Psoas muscle (tissue), 7 donors: ENCODE measurements at regions not wholly inside any gene's neighbourhood (a gene's known extent, or its start where the extent isn't known, plus 50 kb on each side); places are given as distances from the start of the nearest gene placed in this dataset.
"Not testable (repeated sequence)": the region's sequence is repeated elsewhere in the genome, so short reads cannot be mapped to it uniquely, and the experiment has no call there.

Experiments
- ATAC-seq, 4 donors: fragments of 200-7000 bp; cut with Tn5 transposase; one replicate each; pipeline ENCODE4 v1.9.1; 2020; ENCODE audit warnings: moderate library complexity in 3 of 4, mild to moderate bottlenecking in 2 of 4
- DNase-seq, 2 donors: peaks; one replicate each; pipeline ENCODE4 v3.0.0-alpha.2; 2020
- H3K27ac ChIP-seq: fragments of 200-600 bp; one replicate; pipeline ENCODE4 v1.8.0; 2022
- H3K27me3 ChIP-seq, 3 donors: fragments of 200-600 bp in 1 of 3; one replicate each; pipeline versions ENCODE4 v1.6.1 to v1.8.0; 2013 to 2022; ENCODE audit warnings: low read length in 2 of 3, mild to moderate bottlenecking in 2 of 3, moderate library complexity in 1 of 3; ENCODE audit not compliant: insufficient read depth in 3 of 3
- H3K36me3 ChIP-seq, 2 donors: fragments of 200-600 bp in 1 of 2; one replicate each; pipeline versions ENCODE4 v1.6.1 to v1.8.0; 2013 to 2022; ENCODE audit warnings: low read depth in 1 of 2, mild to moderate bottlenecking in 1 of 2, moderate library complexity in 1 of 2; ENCODE audit not compliant: insufficient read depth in 1 of 2
- H3K4me1 ChIP-seq: fragments of 200-600 bp; one replicate; pipeline ENCODE4 v1.8.0; 2022
- H3K4me3 ChIP-seq: fragments of 200-600 bp; one replicate; pipeline ENCODE4 v1.8.0; 2022; ENCODE audit warnings: mild to moderate bottlenecking
- H3K9me3 ChIP-seq: fragments of 200-600 bp; one replicate; pipeline ENCODE4 v1.8.0; 2022
- CTCF ChIP-seq: fragments of 200-600 bp; IDR thresholded peaks from one replicate; pipeline ENCODE4 v1.8.0; 2022; ENCODE audit warnings: antibody characterized with exemption
- WGBS, 3 donors: extraction: QIAGEN DNeasy Blood & Tissue Kit; methylation state at CpG; one replicate each; pipeline versions ENCODE4 v1.1.6 to v1.1.7; 2013; 5-methylcytosine and 5-hydroxymethylcytosine counted together
- intact Hi-C, 2 donors: fragments of 100-400 bp; cut with DNase I; formaldehyde crosslinking; loops; one replicate each; pipeline versions ENCODE4 v1.11.0 to v1.14.2; 2022
- donor health status: healthy with polysubstance abuse.
- donor health status: DM: no; HTN: no; CAD: no; lungs with moderate emphysema.
- donor health status: Bipolar disorder and iron deficiency.
- donor health status: healthy.
- donor health status: DM: yes; HTN: yes; CAD: no.
- donor health status: DM: no; HTN: no; CAD: no.
- donor health status: DM: yes; HTN: yes; CAD: no.

DNA sequence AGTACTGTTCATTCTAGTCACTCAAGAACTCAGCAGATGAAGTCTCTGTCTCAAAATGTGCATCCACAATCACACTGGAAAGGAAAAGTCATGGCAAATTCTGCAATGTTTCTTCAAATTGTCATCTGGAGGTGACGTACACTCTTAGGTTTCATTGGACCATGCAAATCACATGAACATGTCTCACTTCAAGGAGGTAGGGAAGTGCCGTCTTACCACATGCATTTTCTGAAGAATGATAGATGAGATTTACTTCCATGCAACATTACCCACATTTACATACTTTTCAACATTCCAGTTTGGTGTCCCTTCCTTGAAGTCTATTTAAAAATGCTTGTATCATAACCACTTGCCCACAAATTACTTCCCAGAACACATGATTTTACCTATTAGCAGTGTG, 107.9 kb upstream of the SATB1 start:
- H3K27ac ChIP-seq: no peak overlapping the region
- no peak overlapping the region for H3K4me3 ChIP-seq
- no peaks in the 10 kb centered on the region for H3K9me3 ChIP-seq
- H3K36me3 ChIP-seq: no peaks in the 10 kb centered on the region
- 70 to 81% (median 71%) methylated on average over 2 of the region's 2 CpGs for WGBS, 3 donors
- H3K4me1 ChIP-seq: no peaks in the 10 kb centered on the region
- intact Hi-C loops: no loop called here
- H3K27me3 ChIP-seq: no peaks in the 10 kb centered on the region
- DNase-seq: no peak
- no peak for TF ChIP-seq CTCF
- ATAC-seq: no peak

DNA sequence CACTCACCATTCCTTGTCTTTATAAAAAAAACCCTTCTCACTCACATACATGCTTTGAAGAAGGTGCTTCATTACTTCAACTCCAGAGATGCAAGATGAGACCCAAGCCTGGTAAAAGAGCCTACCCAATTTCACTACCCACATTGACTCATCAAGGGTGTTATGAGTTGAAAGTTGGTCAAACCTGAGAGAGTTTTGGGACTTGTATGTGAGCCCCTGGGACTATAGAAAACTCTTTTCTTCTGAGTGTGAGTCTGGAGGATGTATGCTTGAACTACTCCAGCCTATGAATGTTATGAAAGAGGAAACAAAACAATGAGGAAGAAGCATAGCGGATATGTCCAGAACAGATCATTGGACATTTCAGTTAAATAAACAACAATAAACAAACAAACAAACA, 106.5 kb upstream of the SATB1 start:
- Histone ChIP-seq H3K4me3 (no peak overlapping the region), H3K27me3 (no peaks in the 10 kb centered on the region), H3K27ac (no peak overlapping the region), H3K4me1 (no peaks in the 10 kb centered on the region), H3K36me3 (no peaks in the 10 kb centered on the region), H3K9me3 (no peaks in the 10 kb centered on the region)
- ATAC-seq: no peak
- intact Hi-C loops: no loop called here
- 93 to 97% (median 94%) methylated on average over 1 of the region's 1 CpG for WGBS, 3 donors
- TF ChIP-seq CTCF: no peak
- no peak for DNase-seq

GRCh38 chr3:18529631-18530030, 104.5 kb upstream of the SATB1 start:
- TF ChIP-seq CTCF: no peak
- Histone ChIP-seq H3K36me3 (no peaks in the 10 kb centered on the region), H3K27me3 (no peaks in the 10 kb centered on the region), H3K9me3 (no peaks in the 10 kb centered on the region), H3K27ac (no peak overlapping the region), H3K4me3 (no peak overlapping the region), H3K4me1 (no peaks in the 10 kb centered on the region)
- intact Hi-C loops: no loop called here
- no peak for DNase-seq
- 11 to 30% (median 27%) methylated on average over 1 of the region's 1 CpG for WGBS, 3 donors
- no peak for ATAC-seq

GRCh38 chr3:18527691-18528090, 102.6 kb upstream of the SATB1 start:
- Histone ChIP-seq H3K36me3 (no peaks in the 10 kb centered on the region), H3K27ac (no peak overlapping the region), H3K9me3 (no peaks in the 10 kb centered on the region), H3K27me3 (no peaks in the 10 kb centered on the region), H3K4me1 (no peaks in the 10 kb centered on the region), H3K4me3 (no peak overlapping the region)
- no peak for DNase-seq
- TF ChIP-seq CTCF: no peak
- ATAC-seq: no peak
- intact Hi-C loops: no loop called here

GRCh38 chr3:18526667-18527066, 101.5 kb upstream of the SATB1 start:
- Histone ChIP-seq H3K4me3 (no peak overlapping the region), H3K27me3 (no peaks in the 10 kb centered on the region), H3K9me3 (no peaks in the 10 kb centered on the region), H3K27ac (no peak overlapping the region), H3K4me1 (no peaks in the 10 kb centered on the region), H3K36me3 (no peaks in the 10 kb centered on the region)
- no peak for DNase-seq
- intact Hi-C loops: no loop called here
- TF ChIP-seq CTCF: no peak
- no peak for ATAC-seq

DNA sequence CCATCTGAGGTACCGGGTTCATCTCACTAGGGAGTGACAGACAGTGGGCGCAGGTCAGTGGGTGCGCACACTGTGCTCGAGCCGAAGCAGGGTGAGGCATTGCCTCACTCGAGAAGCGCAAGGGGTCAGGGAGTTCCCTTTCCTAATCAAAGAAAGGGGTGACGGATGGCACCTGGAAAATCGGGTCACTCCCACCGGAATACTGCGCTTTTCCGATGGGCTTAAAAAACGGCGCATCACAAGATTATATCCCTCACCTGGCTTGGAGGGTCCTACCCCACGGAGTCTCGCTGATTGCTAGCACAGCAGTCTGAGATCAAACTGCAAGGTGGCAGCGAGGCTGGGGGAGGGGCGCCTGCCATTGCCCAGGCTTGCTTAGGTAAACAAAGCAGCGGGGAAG, 91.0 kb upstream of the SATB1 start:
- H3K4me1 ChIP-seq, H3K9me3 ChIP-seq, DNase-seq, H3K36me3 ChIP-seq, intact Hi-C loops, H3K27me3 ChIP-seq, H3K27ac ChIP-seq, ATAC-seq, H3K4me3 ChIP-seq: not testable (repeated sequence)
- WGBS, 3 donors: 86 to 94% (median 91%) methylated on average over 14 to 16 of the region's 19 CpGs
